Thyroid gland (tissue), 4 donors: ENCODE measurements at regions not wholly inside any gene's neighbourhood (a gene's known extent, or its start where the extent isn't known, plus 50 kb on each side); places are given as distances from the start of the nearest gene placed in this dataset.

Experiments used
- POLR2A ChIP-seq, 2 donors: fragments of 450-650 bp; IDR thresholded peaks; one replicate each; pipeline ENCODE4 v1.6.1; 2017; ENCODE audit warnings: antibody characterized with exemption in 2 of 2, mild to moderate bottlenecking in 2 of 2, moderate library complexity in 1 of 2
- TF ChIP-seq, protein P1 (sequence below), 6 experiments: fragments of 200-600 bp in 3 of 6; fragments of 450-650 bp in 3 of 6; sonication (generic) in 3 of 6; IDR thresholded peaks; one replicate each; pipeline ENCODE4 v1.5.1; 2016 to 2019; ENCODE audit warnings: antibody characterized with exemption in 6 of 6, mild to moderate bottlenecking in 2 of 6, inconsistent platforms in 1 of 6, moderate library complexity in 1 of 6

DNA sequence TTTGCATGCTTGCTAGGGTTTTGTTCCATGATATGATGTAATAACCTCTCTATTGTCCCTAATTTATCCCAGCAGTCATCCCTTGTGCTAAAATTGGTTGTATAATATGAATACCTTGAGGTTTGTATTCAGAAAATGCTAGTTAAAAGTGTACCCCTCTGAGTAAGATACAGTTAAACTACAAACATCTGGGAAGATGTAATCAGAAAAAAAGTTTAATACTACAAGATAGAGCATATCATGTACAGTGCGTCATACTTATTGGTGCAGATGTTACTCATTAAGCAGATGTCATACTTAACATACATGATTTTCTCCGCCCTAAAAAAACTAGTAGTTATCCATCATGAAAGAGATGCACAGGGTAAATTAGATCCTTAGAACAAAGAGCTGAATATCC lies 336.1 kb upstream of the KCND2 start:
- no peak for TF ChIP-seq POLR2A (IDR thresholded peaks at IDR 0.05)
- TF ChIP-seq, protein P1, sequence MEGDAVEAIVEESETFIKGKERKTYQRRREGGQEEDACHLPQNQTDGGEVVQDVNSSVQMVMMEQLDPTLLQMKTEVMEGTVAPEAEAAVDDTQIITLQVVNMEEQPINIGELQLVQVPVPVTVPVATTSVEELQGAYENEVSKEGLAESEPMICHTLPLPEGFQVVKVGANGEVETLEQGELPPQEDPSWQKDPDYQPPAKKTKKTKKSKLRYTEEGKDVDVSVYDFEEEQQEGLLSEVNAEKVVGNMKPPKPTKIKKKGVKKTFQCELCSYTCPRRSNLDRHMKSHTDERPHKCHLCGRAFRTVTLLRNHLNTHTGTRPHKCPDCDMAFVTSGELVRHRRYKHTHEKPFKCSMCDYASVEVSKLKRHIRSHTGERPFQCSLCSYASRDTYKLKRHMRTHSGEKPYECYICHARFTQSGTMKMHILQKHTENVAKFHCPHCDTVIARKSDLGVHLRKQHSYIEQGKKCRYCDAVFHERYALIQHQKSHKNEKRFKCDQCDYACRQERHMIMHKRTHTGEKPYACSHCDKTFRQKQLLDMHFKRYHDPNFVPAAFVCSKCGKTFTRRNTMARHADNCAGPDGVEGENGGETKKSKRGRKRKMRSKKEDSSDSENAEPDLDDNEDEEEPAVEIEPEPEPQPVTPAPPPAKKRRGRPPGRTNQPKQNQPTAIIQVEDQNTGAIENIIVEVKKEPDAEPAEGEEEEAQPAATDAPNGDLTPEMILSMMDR (IDR thresholded peaks at IDR 0.05), result no peak
